Stimulated activated CD4-positive, alpha-beta T cell treated with anti-CD3 and anti-CD28 coated beads, Interleukin-1b, Interleukin-23, amount 100 ng/mL, for 1 hour (primary cell): ENCODE measurements at regions not wholly inside any gene's neighbourhood (a gene's known extent, or its start where the extent isn't known, plus 50 kb on each side); places are given as distances from the start of the nearest gene placed in this dataset.

ENCODE experiments used
- DNase-seq, 2 donors: peaks; one replicate each; pipeline ENCODE4 v3.0.0-alpha.2; 2020; ENCODE audit warnings: low read depth in 2 of 2

- no peak for DNase-seq
Observed at GRCh38 chr6:18763086-18763485, 375.9 kb downstream of the RNF144B start.

GRCh38 chr6:18784794-18785193 is 397.6 kb downstream of the RNF144B start:
- DNase-seq: no peak

- DNase-seq: no peak
Observed at GRCh38 chr6:18785810-18786490, 398.8 kb downstream of the RNF144B start.

GRCh38 chr6:18792866-18793265 is 405.7 kb downstream of the RNF144B start:
- DNase-seq: no peak

- DNase-seq: no peak
Observed at GRCh38 chr6:18795726-18796125, 408.6 kb downstream of the RNF144B start.

DNA sequence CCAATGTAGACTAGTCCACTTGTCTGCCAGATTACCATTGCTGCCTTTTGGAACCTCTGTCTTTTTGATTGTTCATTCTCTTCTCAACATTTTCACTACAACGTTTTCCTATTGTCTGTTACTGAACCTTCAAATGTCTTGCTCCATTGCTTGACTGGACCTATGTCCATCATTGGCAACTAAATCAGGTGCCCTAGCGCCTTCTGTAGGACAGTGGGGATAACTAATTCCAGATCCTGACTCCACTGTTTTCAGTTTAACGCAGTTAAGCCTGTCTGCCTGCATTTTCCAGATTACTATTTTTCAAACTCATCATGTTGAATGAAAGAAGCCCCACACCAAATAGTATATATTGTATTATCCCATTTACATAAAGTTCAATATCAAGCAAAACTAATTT is 433.6 kb downstream of the RNF144B start:
- DNase-seq: no peak

- DNase-seq: no peak
Observed at GRCh38 chr6:18823782-18824386, 436.7 kb downstream of the RNF144B start.

GRCh38 chr6:18829272-18829870 is 442.2 kb downstream of the RNF144B start:
- no peak for DNase-seq

DNA sequence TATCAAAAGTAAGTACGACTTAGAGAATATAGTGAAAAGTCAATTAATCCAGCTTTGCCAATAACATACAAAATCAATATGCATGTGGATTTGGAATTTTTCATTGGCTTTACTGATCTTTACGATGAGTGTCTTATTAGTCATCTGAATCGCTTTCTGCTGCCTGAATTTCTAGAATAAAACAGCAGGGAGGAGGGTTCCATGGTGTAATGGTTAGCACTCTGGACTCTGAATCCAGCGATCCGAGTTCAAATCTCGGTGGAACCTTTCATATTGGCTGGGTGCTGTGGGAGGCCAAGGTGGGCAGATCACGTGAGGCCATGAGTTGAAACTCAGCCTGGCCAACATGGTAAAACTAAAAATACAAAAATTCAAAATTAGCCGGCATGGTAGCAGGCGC is 448.8 kb downstream of the RNF144B start:
- no peak for DNase-seq

- no peak for DNase-seq
Observed at GRCh38 chr6:18837013-18837412, 449.9 kb downstream of the RNF144B start.

- DNase-seq: no peak
Observed at GRCh38 chr6:18842534-18842933, 455.4 kb downstream of the RNF144B start.

DNA sequence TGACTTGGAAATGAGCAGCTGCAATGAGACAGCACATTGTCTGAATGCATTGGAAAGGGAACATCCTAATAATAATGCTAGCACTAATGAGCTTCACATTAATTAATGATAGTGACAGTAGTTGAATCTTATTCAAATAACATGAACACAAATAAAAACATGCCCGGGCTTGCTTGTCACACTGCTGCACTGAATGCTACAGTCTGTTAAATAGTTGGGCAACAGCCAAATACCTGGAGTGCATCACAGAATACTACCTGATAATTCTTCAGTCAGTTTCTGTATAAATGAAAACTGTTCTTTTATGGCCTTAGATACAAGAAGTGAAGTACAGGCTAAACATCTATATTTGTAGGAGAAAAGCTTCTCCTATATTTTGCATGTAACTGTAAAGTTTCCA is 458.7 kb downstream of the RNF144B start:
- no peak for DNase-seq

- no peak for DNase-seq
Observed at GRCh38 chr6:18846327-18846726, 459.2 kb downstream of the RNF144B start.

- no peak for DNase-seq
Observed at GRCh38 chr6:18861204-18861603, 474.1 kb downstream of the RNF144B start.

DNA sequence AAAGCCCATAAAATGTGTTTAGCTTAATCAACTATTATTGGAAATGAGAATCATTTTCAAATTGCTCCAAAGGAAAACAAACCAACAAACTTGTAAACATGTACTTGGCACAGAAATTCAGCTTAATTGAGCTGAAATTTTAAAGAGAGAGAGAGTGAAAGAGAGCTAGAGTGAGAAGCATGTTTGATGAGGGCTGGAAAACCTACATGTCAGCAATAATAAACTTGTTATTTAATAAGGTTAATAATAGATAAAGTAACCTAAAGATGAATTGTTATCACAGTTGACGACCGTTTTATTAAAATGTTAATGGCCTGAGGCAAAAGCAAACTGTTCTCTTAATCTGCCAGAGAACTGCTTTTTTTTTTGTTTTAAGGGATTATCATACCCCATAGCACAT is 496.1 kb downstream of the RNF144B start:
- no peak for DNase-seq

GRCh38 chr6:18883851-18884250 is 496.7 kb downstream of the RNF144B start:
- DNase-seq: no peak

DNA sequence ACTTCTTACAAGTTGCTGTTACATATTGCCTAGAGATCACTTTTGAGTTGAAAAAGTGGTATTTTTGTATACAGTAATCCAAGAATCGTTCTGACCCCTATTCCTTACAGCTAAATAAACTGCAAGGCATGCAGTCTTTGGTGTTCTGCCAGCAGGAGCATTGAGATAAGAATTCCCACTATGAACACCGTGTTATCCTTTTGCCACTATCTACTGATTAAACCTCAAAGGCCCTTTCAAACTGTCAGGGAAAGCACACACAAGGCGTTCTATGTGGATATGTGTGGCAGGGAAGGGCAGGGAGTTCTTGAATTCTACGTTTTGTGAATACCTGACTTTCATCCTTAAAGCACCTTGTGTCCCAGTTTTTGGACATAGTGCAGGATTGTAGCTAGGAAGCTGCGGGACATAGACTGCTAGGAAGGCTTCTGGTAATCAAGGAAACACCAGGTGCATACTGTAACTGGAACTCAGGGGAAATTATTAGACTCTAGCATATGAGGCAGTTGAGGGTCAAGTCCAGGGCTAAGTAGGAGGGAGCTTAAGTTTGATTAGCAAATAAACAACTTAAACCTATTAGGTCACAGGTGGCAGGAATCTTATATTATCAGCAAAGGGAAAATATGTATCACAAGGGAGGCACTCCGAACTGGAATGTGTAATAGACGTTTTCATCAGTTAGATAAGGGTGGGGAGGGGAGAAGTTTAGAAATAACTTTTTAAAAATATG is 506.6 kb downstream of the RNF144B start:
- DNase-seq: no peak

DNA sequence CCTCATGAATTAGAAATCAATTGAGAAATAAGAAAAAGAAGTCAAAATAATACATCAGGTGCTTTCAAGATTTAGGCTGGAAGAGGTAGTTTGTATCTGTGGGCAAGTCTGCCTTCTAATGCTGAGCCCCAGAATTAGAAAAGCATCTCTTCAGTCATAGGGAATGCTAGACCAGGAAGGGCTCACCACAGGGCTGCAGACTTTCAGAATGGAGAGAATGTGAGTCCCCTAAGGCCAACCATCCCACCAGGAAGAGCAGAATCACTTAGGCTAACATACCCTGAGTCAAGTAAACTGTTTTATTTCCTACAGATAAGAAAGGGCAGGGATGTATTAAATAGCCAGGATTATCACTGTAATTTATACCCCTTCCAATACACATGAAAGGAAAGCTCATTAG is 510.2 kb downstream of the RNF144B start:
- DNase-seq: no peak

- DNase-seq: no peak
Observed at GRCh38 chr6:18904681-18905080, 517.5 kb downstream of the RNF144B start.

- DNase-seq: no peak
Observed at GRCh38 chr6:18920701-18921100, 533.6 kb downstream of the RNF144B start.

- DNase-seq: no peak
Observed at GRCh38 chr6:18931086-18931485, 543.9 kb downstream of the RNF144B start.

DNA sequence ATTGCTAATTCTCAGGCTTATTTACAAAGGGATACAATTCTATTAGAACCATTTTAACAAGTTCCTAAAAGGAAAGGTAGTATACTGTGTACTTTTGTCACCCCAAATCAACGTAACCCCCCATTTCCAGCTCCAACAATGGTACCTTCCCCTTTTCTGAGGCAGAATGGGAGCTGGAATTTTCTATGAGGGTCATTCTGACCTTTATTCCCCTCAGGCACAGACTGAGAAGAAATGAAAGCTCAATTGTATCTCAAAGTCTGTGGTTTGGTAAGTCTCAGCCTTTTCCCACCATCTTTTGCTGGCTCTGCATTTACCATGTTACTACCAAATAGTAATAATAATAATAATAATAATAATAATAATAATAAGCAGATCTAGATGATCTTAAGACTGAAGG is 571.0 kb downstream of the RNF144B start:
- DNase-seq: no peak

DNA sequence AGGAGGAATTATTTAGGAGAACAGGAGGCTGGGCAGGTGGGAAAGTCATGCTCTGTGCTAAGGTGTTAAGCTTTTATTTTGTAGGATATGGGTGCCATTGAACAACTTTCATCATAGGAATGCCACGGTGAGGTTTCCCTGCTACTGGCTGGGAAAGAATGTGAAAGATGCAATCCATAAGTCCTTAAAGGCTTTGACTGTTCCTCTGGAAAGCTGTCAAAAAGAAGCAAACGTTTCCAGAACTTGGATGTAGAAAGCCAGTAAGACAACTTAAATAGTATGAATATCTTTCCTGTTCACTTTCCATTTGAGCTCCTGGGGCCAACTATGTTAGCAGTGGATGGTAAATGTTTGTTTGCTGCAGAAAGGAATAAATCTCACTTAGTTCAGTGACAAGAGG is 574.4 kb downstream of the RNF144B start:
- DNase-seq: no peak
